BJ (cell line): ENCODE measurements at regions not wholly inside any gene's neighbourhood (a gene's known extent, or its start where the extent isn't known, plus 50 kb on each side); places are given as distances from the start of the nearest gene placed in this dataset.

ENCODE experiments used
- CTCF ChIA-PET: fragments of 350-600 bp; formaldehyde crosslinking; extraction: SDS; loops from one replicate; lab custom pipeline; 2021; ENCODE audit warnings: antibody characterized with exemption, inconsistent platforms; lab: Yijun Ruan, JAX
- POLR2A ChIA-PET: fragments of 300-600 bp; sonication (Branson Sonifier 250); formaldehyde crosslinking; extraction: SDS; loops from one replicate; lab custom pipeline; 2021; ENCODE audit warnings: antibody characterized with exemption; lab: Charles Lee
- DNase-seq: peaks from one replicate; pipeline ENCODE4 v3.0.0-alpha.2; 2011; ENCODE audit warnings: low read depth
- H3K27me3 ChIP-seq: 2 replicates; pipeline ENCODE4 v1.6.0; 2011; ENCODE audit warnings: low read length; ENCODE audit not compliant: control insufficient read depth, insufficient read depth
- H3K36me3 ChIP-seq: 2 replicates; pipeline ENCODE4 v1.5.1; 2011; ENCODE audit warnings: low read length; ENCODE audit not compliant: control insufficient read depth, insufficient read depth
- H3K4me3 ChIP-seq: 2 replicates; pipeline ENCODE4 v1.5.1; 2011; ENCODE audit warnings: low read depth, mild to moderate bottlenecking, control low read depth, low read length
- TF ChIP-seq, protein P1 (sequence below): IDR thresholded peaks from 2 replicates; pipeline ENCODE4 v1.5.1; 2011; ENCODE audit warnings: low read depth, mild to moderate bottlenecking, control low read depth, inconsistent platforms, low read length, moderate library complexity; ENCODE audit not compliant: insufficient read depth

- CTCF ChIA-PET, result no interaction called here
Measured at GRCh38 chrX:25275159-25275558, 259.4 kb upstream of the ARX start.

DNA sequence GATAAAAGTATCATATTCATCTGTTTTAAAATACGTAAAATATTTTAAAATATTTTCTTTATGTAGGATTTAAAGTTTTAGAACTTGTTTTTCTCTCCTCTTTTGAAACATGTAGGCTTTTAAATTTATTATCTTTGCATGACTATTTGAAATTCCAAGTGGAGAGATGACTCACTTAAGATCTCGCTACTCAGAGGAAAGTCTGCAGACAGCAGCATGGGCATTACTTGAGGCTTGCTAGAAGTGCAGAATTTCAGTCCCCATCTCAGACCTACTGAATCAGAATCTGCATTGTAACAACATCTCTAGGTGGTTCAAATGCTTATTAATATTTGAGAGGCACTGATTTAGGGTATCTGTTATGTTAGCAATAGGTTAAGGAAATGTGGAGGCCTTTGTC, 225.7 kb upstream of the ARX start:
- CTCF ChIA-PET, result no interaction called here

More at GRCh38 chrX:25275159-25275558, 259.4 kb upstream of the ARX start:
- TF ChIP-seq, protein P1, sequence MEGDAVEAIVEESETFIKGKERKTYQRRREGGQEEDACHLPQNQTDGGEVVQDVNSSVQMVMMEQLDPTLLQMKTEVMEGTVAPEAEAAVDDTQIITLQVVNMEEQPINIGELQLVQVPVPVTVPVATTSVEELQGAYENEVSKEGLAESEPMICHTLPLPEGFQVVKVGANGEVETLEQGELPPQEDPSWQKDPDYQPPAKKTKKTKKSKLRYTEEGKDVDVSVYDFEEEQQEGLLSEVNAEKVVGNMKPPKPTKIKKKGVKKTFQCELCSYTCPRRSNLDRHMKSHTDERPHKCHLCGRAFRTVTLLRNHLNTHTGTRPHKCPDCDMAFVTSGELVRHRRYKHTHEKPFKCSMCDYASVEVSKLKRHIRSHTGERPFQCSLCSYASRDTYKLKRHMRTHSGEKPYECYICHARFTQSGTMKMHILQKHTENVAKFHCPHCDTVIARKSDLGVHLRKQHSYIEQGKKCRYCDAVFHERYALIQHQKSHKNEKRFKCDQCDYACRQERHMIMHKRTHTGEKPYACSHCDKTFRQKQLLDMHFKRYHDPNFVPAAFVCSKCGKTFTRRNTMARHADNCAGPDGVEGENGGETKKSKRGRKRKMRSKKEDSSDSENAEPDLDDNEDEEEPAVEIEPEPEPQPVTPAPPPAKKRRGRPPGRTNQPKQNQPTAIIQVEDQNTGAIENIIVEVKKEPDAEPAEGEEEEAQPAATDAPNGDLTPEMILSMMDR, result no peak
- no peaks in the 10 kb centered on the region for H3K36me3 ChIP-seq
- no peak for DNase-seq
- no peak overlapping the region for H3K4me3 ChIP-seq
- POLR2A ChIA-PET, result no interaction called here
- H3K27me3 ChIP-seq, result no peaks in the 10 kb centered on the region

DNA sequence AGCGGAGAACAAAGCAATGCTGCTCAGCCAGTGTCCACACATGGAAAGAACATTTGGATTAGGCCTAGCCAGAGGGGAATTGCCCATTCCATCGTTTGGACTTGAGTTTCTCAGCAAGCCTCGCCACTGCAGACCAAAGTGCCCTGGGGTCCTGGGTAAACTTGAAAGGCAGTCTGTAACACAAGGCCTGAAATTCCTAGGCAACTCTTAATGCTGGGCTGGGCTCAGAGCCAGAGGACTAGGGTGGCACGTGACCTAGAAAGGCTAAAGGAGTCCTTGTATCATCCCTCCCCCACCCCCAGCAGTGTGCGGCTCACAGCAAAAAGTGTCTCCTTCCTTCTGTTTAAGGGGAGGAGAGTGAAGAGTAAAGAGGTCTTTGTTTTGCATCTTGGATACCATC, 210.4 kb upstream of the ARX start:
- H3K36me3 ChIP-seq, result no peaks in the 10 kb centered on the region
- TF ChIP-seq, protein P1, result no peak
- ChIA-PET POLR2A (no interaction called here), CTCF (no interaction called here)
- H3K27me3 ChIP-seq, result no peaks in the 10 kb centered on the region
- H3K4me3 ChIP-seq, result no peak overlapping the region
- no peak for DNase-seq

More for the DNA sequence above, 225.7 kb upstream of the ARX start:
- no peak for DNase-seq
- no peaks in the 10 kb centered on the region for H3K27me3 ChIP-seq
- POLR2A ChIA-PET, result no interaction called here
- TF ChIP-seq, protein P1, result no peak
- H3K36me3 ChIP-seq, result no peaks in the 10 kb centered on the region
- no peak overlapping the region for H3K4me3 ChIP-seq

- H3K27me3 ChIP-seq, result no peaks in the 10 kb centered on the region
- POLR2A ChIA-PET, result no interaction called here
- CTCF ChIA-PET, result interaction anchor here (0.5 kb wide), 1 partner anchor 134 kb away, joined by 3 read pairs; no protein-coding TSS in a partner anchor
Measured at GRCh38 chrX:25219480-25219879, 203.7 kb upstream of the ARX start.

DNA sequence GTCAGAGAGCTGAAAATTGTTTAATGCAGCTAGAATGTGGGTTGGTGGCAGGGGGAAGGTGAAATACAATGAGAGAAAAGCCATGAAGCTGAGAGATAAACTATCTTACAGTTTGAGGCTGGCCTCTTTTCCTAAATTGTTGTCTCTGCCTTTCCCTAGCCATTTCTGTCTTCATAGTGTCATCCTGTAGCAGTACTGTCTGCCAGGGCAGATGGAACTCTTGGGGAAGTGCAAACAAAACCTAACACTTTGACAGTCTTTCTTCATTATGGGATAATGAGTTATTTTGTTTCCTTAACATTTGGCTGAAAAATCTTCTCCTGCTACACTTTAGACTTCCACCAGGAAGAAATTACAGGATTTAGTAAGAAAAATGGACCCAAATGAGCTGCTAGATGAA, 197.8 kb upstream of the ARX start:
- TF ChIP-seq, protein P1, result no peak
- H3K27me3 ChIP-seq, result no peaks in the 10 kb centered on the region
- no peak overlapping the region for H3K4me3 ChIP-seq
- POLR2A ChIA-PET, result no interaction called here
- no peak for DNase-seq
- CTCF ChIA-PET, result no interaction called here
- no peaks in the 10 kb centered on the region for H3K36me3 ChIP-seq

More at GRCh38 chrX:25219480-25219879, 203.7 kb upstream of the ARX start:
- DNase-seq, result no peak
- H3K4me3 ChIP-seq, result no peak overlapping the region
- TF ChIP-seq, protein P1, result no peak
- H3K36me3 ChIP-seq, result no peaks in the 10 kb centered on the region
